HepG2 (cell line): ENCODE measurements at regions not wholly inside any gene's neighbourhood (a gene's known extent, or its start where the extent isn't known, plus 50 kb on each side); places are given as distances from the start of the nearest gene placed in this dataset.
"Not testable (repeated sequence)": the region's sequence is repeated elsewhere in the genome, so short reads cannot be mapped to it uniquely, and the experiment has no call there.

ENCODE experiments used
- CTCF ChIP-seq: sonication (generic); formaldehyde crosslinking; IDR thresholded peaks from 2 replicates; pipeline ENCODE4 v1.5.0; 2020; ENCODE audit warnings: mild to moderate bottlenecking, missing genetic modification reagents, moderate library complexity
- MXI1 ChIP-seq: IDR thresholded peaks from 3 replicates; pipeline ENCODE4 v1.6.1; 2012; ENCODE audit warnings: low read depth, low read length, inconsistent platforms, borderline replicate concordance
- RARG ChIP-seq: sonication (generic); formaldehyde crosslinking; IDR thresholded peaks from 2 replicates; pipeline ENCODE4 v1.4.0; 2020; ENCODE audit warnings: low read depth, mild to moderate bottlenecking, missing genetic modification reagents
- SRF ChIP-seq: IDR thresholded peaks from 2 replicates; pipeline ENCODE4 v1.6.1; 2011; ENCODE audit warnings: mild to moderate bottlenecking, low read depth, low read length, moderate library complexity
- STAT6 ChIP-seq: sonication (generic); formaldehyde crosslinking; IDR thresholded peaks from 2 replicates; pipeline ENCODE4 v1.4.0; 2020; ENCODE audit warnings: missing genetic modification reagents, mild to moderate bottlenecking, borderline replicate concordance
- ZBTB37 ChIP-seq: sonication (generic); formaldehyde crosslinking; IDR thresholded peaks from 2 replicates; pipeline ENCODE4 v1.4.0; 2020; ENCODE audit warnings: mild to moderate bottlenecking, missing genetic modification reagents
- ZFP41 ChIP-seq: sonication (generic); formaldehyde crosslinking; IDR thresholded peaks from 2 replicates; pipeline ENCODE4 v1.4.0; 2020; ENCODE audit warnings: mild to moderate bottlenecking, missing genetic modification reagents, borderline replicate concordance
- ZNF333 ChIP-seq: sonication (generic); formaldehyde crosslinking; IDR thresholded peaks from 2 replicates; pipeline ENCODE4 v1.4.0; 2020; ENCODE audit warnings: mild to moderate bottlenecking, missing genetic modification reagents, borderline replicate concordance
- ZNF558 ChIP-seq: sonication (generic); formaldehyde crosslinking; IDR thresholded peaks from 2 replicates; pipeline ENCODE4 v1.9.0; 2022; ENCODE audit warnings: mild to moderate bottlenecking, missing genetic modification reagents, borderline replicate concordance

GRCh38 chr9:39663020-39663419, 307.6 kb downstream of the SPATA31A1 start:
- not testable (repeated sequence) for TF ChIP-seq ZNF558; ZNF333 (CRISPR knock-in tag); ZFP41 (CRISPR knock-in tag); RARG; CTCF (CRISPR knock-in tag); SRF; ZBTB37 (CRISPR knock-in tag); STAT6 (CRISPR knock-in tag); MXI1
